ENCODE measurements at regions not wholly inside any gene's neighbourhood (a gene's known extent, or its start where the extent isn't known, plus 50 kb on each side); places are given as distances from the start of the nearest gene placed in this dataset.
A peak's percentile ranks its signal among the peaks of the same experiment; 100 is the strongest.

DNA sequence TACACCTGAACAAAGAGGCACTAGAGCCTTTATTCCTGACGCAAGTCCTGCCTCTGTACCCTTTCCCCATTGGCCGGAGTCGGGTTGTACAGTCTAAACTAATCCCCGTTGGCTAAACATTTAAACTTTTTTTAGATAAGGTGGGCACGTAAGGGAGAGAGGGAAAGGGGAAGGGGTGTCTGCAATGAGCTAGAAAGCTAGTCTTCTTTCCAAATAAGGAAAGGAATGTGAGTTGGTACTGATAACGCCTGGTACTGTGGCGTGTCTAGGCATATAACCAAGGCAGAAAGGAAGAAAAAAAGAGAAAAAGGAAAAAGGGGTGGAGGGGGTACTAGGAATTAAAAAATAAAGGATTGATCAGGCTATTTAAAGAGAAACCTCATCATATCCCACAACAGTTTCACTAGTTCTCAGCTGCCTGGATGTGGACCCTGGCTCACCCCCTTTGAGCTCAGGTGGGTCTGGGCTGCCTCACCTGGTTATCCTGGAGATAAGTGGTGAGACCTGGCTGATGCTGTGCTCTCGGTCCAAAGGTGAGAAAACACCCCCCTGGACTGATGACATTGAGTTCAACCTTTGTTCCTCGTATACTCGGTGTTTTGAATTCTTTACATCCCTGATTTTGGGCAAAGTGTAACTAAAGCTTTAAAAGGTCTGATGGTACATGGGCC lies 90.9 kb upstream of the EEF2KMT start:
- H3K36me3 ChIP-seq (ENCODE audit: control insufficient read depth in 2 of 3, insufficient read depth in 3 of 3, low read length in 3 of 3): no peaks in the 10 kb centered on the region
- no peak overlapping the region for H3K27ac ChIP-seq (ENCODE audit: low read depth in 2 of 2, low read length in 2 of 2)
- H3K9me3 ChIP-seq (ENCODE audit: control insufficient read depth in 2 of 3, insufficient read depth in 1 of 3, low read length in 3 of 3): no peaks in the 10 kb centered on the region
- H3K27me3 ChIP-seq (ENCODE audit: control insufficient read depth, insufficient read depth, low read length): no peaks in the 10 kb centered on the region
- H3K4me1 ChIP-seq (ENCODE audit: control insufficient read depth in 2 of 3, insufficient read depth in 2 of 3, low read depth in 1 of 3, low read length in 3 of 3): no peaks in the 10 kb centered on the region
- H3K9ac ChIP-seq (ENCODE audit: low read length in 3 of 3): no peak overlapping the region
- FAIRE-seq (no peak), DNase-seq (no peak)
- intact Hi-C loops (cut with DNase I): no loop called here
- TF ChIP-seq, protein P1, sequence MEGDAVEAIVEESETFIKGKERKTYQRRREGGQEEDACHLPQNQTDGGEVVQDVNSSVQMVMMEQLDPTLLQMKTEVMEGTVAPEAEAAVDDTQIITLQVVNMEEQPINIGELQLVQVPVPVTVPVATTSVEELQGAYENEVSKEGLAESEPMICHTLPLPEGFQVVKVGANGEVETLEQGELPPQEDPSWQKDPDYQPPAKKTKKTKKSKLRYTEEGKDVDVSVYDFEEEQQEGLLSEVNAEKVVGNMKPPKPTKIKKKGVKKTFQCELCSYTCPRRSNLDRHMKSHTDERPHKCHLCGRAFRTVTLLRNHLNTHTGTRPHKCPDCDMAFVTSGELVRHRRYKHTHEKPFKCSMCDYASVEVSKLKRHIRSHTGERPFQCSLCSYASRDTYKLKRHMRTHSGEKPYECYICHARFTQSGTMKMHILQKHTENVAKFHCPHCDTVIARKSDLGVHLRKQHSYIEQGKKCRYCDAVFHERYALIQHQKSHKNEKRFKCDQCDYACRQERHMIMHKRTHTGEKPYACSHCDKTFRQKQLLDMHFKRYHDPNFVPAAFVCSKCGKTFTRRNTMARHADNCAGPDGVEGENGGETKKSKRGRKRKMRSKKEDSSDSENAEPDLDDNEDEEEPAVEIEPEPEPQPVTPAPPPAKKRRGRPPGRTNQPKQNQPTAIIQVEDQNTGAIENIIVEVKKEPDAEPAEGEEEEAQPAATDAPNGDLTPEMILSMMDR (IDR thresholded peaks at IDR 0.05; ENCODE audit: borderline replicate concordance, extremely low read depth, insufficient read depth): no peak
- no peak overlapping the region for H3K4me3 ChIP-seq (ENCODE audit: low read length in 3 of 3)

DNA sequence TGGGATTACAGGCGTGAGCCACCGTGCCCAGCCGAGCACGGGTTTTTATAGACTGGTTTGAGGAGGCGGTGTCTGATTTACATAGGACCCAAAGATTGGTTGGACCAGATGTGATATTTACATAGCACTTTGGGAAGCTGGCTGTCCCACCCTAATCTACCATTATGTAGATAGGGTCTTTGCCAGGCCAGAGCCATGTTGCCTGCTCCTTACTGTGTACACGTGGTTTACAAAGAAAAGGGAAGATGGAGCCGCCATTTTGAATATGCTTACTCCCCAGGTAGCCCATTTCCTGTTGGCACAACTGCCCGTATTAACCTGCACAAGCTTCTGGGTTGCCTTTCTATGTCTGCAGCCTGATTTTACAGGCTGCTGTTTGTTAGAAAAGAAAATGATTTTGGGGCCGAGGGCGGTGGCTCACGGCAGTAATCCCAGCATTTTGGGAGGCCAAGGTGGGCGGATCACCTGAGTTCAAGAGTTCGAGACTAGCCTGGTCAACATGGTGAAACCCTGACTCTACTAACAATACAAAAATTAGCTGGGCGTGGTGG lies 89.9 kb upstream of the EEF2KMT start:
- FAIRE-seq: no peak
- TF ChIP-seq, protein P1 (IDR thresholded peaks at IDR 0.05; ENCODE audit: borderline replicate concordance, extremely low read depth, insufficient read depth): no peak
- H3K27me3 ChIP-seq (ENCODE audit: control insufficient read depth, insufficient read depth, low read length): no peaks in the 10 kb centered on the region
- no peaks in the 10 kb centered on the region for H3K4me1 ChIP-seq (ENCODE audit: control insufficient read depth in 2 of 3, insufficient read depth in 2 of 3, low read depth in 1 of 3, low read length in 3 of 3)
- no peak for DNase-seq
- intact Hi-C loops (cut with DNase I): no loop called here
- H3K9me3 ChIP-seq (ENCODE audit: control insufficient read depth in 2 of 3, insufficient read depth in 1 of 3, low read length in 3 of 3): no peaks in the 10 kb centered on the region
- H3K4me3 ChIP-seq (ENCODE audit: low read length in 3 of 3): no peak overlapping the region
- H3K36me3 ChIP-seq (ENCODE audit: control insufficient read depth in 2 of 3, insufficient read depth in 3 of 3, low read length in 3 of 3): no peaks in the 10 kb centered on the region
- no peak overlapping the region for H3K9ac ChIP-seq (ENCODE audit: low read length in 3 of 3)
- H3K27ac ChIP-seq (ENCODE audit: low read depth in 2 of 2, low read length in 2 of 2): no peak overlapping the region

DNA sequence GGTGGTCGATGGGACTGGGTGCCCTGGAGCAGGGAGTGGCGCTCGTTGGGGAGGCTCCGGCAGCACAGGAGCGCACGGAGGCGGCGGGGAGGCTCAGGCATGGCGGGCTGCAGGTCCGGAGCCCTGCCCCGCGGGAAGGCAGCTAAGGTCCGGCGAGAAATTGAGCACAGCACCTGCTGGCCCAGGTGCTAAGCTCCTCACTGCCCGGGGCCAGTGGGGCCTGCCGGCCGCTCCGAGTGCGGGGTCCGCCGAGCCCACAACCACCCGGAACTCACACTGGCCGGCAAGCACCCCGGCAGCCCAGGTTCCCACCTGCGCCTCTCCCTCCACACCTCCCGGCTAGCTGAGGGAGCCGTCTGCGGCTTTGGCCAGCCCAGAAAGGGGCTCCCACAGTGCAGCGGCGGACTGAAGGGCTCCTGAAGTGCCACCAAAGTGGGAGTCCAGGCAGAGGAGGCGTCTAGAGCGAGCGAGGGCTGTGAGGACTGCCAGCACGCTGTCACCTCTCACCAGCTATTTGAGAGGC lies 88.8 kb upstream of the EEF2KMT start:
- no peaks in the 10 kb centered on the region for H3K27me3 ChIP-seq (ENCODE audit: control insufficient read depth, insufficient read depth, low read length)
- no peaks in the 10 kb centered on the region for H3K36me3 ChIP-seq (ENCODE audit: control insufficient read depth in 2 of 3, insufficient read depth in 3 of 3, low read length in 3 of 3)
- H3K4me1 ChIP-seq (ENCODE audit: control insufficient read depth in 2 of 3, insufficient read depth in 2 of 3, low read depth in 1 of 3, low read length in 3 of 3): no peaks in the 10 kb centered on the region
- FAIRE-seq: no peak
- TF ChIP-seq, protein P1 (IDR thresholded peaks at IDR 0.05; ENCODE audit: borderline replicate concordance, extremely low read depth, insufficient read depth): no peak
- intact Hi-C loops (cut with DNase I): no loop called here
- H3K27ac ChIP-seq (ENCODE audit: low read depth in 2 of 2, low read length in 2 of 2): no peak overlapping the region
- H3K4me3 ChIP-seq (ENCODE audit: low read length in 3 of 3): no peak overlapping the region
- no peak overlapping the region for H3K9ac ChIP-seq (ENCODE audit: low read length in 3 of 3)
- DNase-seq: peak in 1 of 5 donors; percentile 66
- H3K9me3 ChIP-seq (ENCODE audit: control insufficient read depth in 2 of 3, insufficient read depth in 1 of 3, low read length in 3 of 3): no peaks in the 10 kb centered on the region
